HG03060 (cell line): ENCODE measurements at regions not wholly inside any gene's neighbourhood (a gene's known extent, or its start where the extent isn't known, plus 50 kb on each side); places are given as distances from the start of the nearest gene placed in this dataset.

Experiments used
- ATAC-seq: cut with Tn5 transposase; IDR thresholded peaks from one replicate; pipeline ENCODE4 v1.9.1; 2021; ENCODE audit warnings: low read depth, moderate number of reproducible peaks; ENCODE audit not compliant: unreplicated experiment

DNA sequence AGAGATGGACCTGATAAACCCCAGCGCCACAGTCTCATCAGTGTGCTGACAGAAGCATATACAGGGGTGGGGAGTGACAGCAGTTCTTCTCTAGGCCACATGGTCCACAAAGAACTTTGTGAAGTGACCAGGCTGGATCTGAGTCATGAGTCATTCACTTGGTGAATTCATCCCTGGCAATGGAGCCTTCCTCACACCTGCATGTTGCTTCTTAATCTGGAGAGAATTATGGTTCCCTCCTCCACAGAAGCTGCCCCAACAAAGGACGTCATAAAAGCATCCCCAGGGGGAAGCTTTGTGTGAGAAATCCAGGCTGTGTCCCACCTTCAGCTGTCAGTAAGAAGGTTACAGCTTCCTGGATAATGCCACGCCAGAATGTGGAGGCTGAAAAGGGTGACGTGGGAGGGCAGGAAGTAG lies 215.6 kb upstream of the MAF start:
- no peak for ATAC-seq

DNA sequence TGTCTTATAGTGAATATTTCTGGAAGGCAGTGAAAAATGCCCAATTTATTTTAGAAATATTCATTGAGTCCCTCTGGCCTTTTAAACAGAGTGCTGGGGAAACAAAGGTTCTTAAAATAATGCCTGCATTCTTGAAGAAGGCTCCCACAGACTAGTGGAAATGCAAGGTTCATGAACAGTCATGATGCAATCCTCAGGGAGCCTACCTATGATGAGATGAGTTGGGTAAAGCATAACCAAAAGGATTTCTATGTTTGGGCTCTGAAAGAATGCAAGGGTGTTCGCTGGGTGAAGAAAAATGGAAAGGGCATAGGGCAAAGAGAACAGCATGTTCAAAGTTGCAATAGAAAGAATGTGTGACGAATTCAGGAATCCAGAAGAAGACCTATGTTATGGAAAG lies 214.5 kb upstream of the MAF start:
- ATAC-seq, result no peak

DNA sequence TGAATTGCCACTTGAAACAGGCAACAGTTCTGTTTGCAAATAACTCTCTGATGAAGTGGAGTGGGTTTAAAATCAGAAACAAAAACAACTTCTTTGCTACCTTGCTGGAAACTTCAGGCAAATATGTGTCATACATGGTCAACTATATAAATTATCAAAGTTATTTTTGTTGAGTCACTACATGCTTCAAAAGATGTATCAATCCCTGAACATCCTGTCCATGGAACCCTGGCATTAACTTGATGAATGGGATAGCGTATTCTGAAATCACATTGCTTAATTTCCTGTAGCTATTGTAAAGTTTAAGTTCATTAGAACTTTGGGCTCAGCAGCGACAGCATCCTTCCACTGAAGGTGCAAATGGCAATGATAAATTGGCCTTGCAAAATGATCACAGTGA lies 213.6 kb upstream of the MAF start:
- ATAC-seq, result no peak

DNA sequence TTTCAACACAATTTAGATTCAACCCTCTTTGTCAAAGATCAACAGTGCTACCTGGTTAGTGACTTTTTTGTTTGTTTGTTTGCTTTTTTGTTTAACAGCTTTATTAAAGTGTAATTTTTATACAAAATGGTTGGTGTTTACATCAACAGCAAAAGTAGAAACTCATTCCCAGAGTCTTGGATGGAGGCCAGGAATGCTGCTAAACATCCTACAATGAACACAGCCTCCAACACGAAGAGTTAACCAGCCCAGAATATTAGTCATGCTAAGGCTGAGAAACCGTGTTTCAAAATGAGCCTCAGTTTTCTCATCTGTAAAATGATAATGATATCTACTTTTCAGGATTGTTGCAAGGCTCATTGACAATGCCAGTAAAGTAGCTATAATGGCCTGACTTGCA lies 211.0 kb upstream of the MAF start:
- ATAC-seq, result no peak

DNA sequence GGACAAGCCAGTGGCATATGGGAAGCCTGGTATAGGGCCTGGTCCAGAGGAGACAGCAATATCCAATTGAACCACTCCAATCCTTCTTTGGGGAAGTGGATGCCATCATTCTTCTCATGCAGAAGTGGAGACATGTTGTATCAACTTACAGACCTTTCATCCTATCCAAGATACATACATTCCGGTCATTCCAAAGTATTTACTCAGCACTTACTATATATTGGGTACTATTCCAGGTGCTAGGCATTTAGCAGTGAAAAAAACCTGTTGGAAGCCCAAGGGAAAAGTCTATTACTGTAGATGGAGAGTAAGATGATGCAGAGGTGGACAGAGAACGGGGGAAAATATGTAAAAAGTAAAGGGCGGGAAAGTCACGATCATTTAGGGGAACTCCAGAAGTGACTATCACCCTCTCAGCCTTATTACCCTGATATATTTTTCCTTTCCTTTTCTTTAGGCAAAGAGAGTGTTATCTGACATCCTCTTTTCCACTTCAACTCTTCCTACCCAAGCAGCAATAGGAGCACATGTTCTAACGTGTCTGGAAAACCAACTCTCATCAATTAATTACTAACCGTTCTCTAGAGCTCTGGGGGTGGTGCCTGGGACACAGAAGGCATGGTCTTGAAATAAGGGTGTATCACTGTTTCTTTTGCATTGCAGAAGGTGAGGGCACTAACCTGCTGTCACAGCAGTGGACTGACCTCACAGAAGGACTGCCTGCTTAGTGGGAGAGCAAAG lies 210.1 kb upstream of the MAF start:
- ATAC-seq, result no peak

DNA sequence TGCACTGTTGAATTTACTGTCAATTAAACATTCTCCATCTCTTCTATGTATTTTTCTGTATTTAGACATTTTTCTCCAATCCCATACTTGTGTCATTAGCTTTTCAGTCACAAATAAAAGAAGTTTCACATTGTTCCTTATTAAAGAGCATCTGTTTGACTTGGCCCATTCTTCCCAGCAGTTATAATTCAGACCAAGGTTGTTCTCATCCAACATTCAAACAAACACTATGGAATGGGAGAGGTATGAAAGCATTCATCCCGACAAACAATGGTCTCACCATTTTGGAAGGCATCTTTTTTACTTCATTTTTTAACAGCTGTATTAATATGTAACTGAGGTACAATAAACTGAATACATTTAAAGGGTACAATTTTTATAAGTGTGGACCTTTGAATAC lies 208.8 kb upstream of the MAF start:
- no peak for ATAC-seq

DNA sequence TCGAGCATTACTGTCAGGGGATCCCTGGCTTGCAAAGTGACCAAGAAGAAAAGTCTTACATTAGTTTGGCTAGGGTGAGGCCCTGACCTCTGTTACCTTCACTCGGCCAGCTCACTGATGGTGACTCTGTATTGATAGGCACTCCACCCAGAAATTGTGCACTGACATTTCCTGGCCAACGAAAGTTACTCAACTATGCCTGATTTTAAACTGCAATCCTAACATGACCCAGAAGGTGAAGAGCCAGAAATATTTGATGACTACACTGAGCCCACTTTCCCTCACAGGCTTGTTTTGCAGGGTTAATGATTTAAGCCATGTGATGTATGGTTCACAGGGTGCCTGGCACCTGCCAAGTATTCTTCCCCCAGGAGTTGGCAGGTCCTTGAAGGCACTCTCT lies 208.2 kb upstream of the MAF start:
- no peak for ATAC-seq

DNA sequence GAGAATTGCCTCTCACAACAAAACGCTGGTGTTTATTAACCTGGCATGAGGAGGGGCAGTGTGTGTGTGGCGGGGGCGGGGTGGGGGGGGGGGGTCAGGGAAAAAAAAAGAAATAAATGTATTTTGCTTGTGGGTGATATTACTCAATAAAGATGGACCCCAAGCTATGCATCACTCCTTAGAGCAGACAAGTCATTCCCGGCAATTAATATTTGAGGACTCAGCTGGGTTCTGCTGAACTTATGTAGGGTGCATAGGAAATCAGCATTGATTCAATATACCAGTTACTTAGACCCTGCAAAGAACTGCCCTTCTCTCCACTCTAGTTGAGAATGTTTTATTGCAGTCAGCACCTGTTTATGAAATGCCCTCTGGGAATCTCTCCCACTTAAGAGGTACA lies 206.2 kb upstream of the MAF start:
- no peak for ATAC-seq

DNA sequence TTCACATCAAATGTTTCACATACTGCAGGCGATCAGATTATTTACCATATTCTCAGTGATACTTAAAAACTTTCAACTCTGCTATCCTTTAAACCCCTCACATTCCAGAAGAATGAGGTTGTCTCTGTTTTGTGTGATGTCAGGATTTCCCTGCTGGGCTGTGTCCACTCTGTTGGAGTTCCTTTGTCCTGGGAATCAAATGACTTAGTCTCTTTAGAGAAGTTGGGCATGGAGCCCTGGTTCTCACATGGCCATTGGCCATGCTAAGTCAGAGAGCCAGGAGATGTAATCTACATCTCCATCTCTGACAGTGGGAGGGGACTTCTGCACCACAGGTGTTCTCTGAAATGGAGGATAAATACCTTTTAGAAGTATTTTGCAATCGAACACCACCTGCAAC lies 205.1 kb upstream of the MAF start:
- no peak for ATAC-seq

DNA sequence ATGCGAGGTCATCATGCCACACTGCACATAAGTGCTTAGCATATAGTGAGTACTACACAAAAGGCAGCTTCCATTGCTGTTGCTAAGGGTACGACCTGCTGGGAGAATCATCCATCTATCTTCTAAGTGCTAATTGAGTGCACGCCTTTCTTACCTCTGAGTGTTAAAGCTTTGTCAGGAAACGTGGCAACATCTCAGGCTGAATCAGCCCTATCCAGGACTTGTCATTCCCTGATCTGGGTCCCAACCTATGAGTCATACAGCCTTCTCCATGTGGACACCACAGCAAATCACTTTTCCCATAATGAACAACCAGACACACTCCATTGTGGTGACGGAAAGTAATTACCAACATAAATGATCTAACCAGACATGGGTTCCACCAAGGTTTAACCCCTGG lies 201.1 kb upstream of the MAF start:
- no peak for ATAC-seq

DNA sequence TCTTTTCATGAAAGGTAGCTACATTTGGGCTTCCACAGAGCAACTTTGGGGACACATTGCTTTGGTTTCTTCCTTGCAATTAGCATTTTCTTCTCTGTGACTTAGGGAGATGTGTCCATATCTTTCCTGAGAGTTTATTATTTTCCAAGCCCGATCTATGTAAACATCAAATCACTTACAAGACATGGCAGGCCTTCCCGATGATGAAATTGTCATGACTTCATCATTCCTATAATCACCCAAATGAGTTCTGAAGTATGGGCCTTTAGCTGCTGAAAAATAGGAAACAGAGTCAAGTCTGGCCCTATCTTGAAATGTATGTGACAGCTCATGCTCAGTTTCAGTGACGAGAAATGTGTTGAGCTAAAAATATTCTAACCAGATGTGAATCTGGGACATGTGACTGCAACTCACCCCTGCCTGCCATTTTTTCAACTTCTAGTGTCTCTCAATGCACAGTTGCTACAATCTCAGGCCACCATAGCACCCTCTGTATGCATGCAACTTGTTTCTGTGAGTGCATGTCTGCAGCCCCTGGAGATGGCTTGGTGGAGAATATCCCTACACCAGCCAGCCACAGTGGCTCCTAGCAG lies 199.6 kb upstream of the MAF start:
- no peak for ATAC-seq

DNA sequence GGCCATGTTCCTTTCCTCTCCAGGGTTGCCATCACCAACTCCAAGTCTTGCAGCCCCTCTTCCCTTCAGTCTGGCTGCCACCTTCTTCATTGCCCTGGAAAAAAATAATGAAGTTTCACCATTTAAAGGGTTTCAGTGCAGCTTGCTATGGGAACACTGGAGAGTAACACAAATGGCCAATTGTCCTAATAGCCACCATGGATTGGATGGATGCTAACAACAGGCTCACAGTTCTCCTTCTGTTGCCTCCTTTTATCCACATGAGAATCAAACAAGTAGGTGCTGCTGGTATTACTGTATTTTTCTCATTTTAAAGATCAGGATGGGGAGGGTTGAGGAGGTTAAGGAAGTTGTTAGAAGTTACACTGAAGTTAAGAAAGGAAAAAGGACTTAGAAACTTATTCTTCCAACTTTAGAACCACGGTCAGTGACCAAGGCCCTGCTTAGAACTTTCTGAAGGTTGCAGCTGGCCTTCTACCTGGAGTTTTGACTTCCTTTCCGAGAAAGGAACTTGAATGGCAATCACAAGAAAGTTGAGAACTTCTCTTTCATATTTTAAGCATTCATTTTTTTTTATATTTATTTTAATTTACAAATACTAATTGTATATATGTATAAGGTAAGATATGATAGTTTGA lies 198.0 kb upstream of the MAF start:
- no peak for ATAC-seq

DNA sequence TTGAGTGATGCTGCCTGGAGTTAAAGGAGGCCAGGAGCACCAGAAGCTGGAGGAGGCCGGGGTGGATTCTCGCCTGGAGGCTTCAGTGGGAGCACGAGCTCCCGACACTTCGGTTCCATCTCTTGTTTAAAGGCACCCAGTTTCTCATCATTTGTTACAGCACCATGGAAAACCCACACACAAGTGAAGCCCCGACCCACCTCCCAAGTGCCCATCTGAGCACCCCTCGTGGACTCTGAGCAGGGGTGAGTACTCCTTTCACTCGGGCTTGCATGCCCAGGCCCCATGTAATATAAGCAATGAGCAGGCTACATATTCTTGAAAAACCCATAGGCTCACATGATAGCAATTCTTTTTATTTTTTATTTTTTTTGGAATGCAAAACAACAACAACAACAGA lies 196.9 kb upstream of the MAF start:
- ATAC-seq, result no peak

DNA sequence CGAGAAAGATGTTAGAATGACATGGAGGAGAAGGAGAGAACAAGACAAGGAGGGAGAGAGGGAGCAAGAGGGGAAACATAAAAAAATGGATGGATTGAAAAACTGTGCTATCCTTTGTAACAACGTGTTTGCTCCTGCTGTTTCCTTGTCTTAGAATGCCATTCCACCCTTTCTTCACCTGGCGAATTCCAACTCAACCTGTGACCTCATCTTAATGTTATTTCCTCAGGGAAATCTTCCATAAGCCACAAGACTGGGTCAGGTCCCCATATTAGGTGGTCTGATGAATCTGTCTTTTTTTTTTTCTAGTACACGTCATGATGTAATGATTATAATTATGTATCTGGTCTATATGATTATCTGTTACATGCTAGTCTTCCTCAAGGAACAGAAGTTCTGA lies 195.0 kb upstream of the MAF start:
- ATAC-seq, result no peak

DNA sequence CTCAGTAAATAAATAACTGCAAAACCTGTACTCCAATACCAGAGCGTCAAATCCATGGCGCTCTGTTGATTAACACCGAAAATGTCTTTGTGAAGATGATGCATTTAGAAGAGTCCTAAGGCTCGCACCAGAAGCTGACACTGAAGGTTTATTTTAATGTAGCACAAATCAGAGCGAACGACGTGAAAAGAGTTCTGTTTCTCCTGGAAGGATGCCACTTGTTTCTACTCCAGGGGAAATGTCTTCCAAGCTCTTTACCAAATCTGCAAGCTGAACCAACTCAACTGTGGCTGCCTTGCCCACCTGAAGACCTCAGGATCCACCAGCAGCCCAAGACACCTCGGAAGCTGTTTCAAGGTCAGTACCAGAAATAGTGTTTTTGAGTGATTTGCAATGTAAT lies 194.4 kb upstream of the MAF start:
- no peak for ATAC-seq

DNA sequence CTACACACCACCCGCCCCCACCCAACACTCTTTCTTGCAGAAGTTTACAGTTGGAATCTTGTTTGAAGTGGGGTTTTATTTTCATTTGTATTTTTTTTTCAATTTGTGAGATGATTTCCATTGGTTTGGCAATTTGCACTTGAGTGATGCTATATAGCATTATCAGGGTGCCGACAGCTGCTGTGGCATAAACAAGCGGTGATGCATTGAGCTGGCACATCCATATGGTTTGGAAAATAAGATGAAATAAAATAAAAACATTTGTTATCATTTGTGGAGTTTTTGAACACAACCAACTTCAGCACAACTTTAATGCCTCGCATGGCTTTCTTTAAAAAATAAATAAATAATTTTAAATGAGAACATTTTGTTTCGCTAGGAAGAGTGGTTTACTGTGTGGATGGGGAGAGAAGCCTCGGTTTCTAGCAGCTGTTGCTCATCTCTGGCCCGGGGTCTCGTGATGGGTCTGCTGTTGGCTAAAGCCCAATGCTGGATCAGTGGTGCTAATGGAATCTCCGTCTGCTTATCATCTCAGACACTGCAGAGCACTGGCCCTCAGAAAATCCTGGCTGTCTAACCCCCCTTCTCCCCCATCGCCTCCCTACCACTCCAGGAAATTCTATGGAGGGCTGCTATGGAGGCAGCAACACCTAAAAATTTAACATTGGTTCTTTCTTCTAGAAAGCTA lies 192.3 kb upstream of the MAF start:
- no peak for ATAC-seq

DNA sequence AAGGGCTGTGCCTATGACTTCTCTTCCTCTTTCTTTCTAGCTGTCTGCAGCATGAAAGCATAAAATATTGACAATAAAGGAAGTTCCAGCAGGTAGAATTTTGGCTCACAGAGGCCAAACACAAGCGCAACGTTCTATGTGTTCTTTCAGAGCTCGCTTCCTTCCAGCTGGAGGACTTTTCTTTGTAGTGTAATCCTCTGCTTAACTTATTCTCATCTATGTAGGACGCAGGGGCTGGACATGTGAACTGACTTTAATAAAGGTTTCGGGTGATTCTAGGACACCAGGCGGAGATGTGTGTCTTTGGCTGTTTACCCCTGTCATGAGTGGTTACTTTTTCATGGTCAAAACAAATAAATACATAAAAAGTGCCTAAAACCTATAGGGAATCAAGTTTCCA lies 191.5 kb upstream of the MAF start:
- ATAC-seq, result no peak

DNA sequence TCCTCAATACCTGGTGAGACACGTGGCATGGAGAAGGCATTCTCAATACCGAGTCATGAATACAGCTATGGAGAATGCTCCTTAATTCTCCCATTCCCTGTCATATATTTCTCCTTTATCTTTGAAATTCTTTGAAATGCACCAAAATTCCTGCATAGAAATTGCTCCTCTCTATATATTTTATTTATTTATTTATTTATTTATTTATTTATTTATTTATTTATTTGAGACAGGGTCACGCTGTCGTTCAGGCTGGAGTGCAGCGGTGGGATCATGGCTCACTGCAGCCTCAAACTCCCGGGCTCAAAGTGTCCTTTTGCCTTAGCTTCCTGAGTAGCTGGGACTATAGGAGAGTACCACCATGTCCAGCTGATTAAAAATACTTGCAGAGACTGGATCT lies 190.3 kb upstream of the MAF start:
- ATAC-seq, result no peak

DNA sequence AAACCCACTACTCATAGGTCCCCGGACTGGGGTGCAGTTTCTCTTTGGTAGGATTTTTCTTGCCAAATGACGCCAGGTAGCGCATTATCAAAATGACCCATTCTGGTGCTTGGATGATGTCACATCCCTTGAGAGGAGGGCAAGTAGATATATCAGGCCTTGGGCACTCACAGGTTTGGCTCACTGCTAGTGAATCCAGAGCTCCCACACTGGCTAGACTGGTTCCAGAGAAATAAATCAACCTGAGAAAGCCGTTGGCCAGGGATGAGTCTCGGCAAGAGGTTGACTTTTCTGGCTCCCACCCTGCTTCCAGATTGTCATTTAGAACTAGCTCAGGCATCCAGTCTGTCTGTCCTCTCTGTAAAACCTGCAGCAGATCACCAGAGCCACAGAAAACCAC lies 188.4 kb upstream of the MAF start:
- no peak for ATAC-seq

DNA sequence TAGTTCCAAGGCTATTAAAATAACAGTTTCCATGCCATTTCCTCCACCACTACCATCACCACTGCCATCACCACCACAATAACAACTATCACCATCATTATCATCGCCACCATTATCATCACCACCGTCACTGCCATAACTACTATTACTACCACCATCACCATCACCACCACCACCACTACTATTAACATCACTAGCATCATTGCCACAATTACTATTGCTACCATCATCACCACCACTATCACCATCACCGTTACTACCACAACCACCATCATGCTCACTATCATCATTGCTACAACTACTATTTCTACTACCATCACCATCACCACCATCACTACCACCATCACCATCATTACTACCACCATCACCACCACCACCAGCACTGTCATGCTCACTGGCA lies 185.9 kb upstream of the MAF start:
- no peak for ATAC-seq

DNA sequence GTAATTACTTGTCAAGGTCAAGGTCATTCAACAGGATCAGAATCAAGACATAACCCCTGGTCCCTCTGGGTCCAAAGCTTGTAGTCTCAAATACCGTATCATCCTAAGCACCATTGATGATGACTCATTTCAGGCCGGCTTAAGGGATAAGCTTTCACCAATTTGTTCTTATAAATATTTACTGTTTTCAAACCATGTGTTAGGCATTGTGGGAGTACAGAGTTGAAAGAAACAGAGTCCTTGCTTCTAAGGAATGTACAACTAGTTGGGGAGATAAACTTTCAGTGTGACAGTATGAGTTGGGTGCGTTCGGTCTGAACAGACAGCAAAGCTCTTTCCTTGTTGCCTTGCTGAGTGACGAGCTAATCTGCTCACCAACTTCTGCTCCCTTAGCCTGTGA lies 183.5 kb upstream of the MAF start:
- no peak for ATAC-seq

DNA sequence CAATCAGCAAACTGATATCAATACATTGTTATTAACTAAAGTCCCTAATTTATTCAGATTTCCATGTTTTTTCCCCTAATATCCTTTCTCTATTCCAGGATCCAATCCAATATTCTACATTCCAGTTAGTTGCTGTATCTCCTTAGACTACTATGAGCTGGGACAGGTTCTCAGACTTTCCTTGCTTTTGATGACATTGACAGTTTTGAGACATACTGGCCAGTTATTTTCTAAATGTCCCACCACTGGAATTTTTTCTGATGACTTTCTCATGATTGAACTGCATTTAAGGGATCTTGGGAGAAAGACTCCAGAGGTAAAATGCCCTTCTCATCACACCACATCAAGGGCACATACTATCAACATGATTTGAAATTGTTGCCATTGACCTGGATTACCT lies 177.1 kb upstream of the MAF start:
- ATAC-seq, result no peak
